ENCODE measurements at regions not wholly inside any gene's neighbourhood (a gene's known extent, or its start where the extent isn't known, plus 50 kb on each side); places are given as distances from the start of the nearest gene placed in this dataset.

GRCh38 chr12:18886962-18887361, 149.0 kb downstream of the CAPZA3 start:
- ChIA-PET POLR2A (ENCODE audit: partially characterized antibody) (interaction anchor here (0.7 kb wide), 1 partner anchor 301 kb away, joined by 3 read pairs; no protein-coding TSS in a partner anchor), CTCF (ENCODE audit: partially characterized antibody) (interaction anchor here (0.7 to 3.3 kb wide), 3 partner anchors 65 to 300 kb away, joined by 3 to 12 read pairs (median 4); no protein-coding TSS in a partner anchor)
- Histone ChIP-seq H2BK120ac (replicated peaks; ENCODE audit: low read depth, low read length) (no peak overlapping the region), H4K5ac (ENCODE audit: insufficient read length, low read depth, low read length) (no peak overlapping the region), H4K8ac (ENCODE audit: extremely low read depth, insufficient read depth, low read length) (no peak overlapping the region), H3K14ac (ENCODE audit: insufficient read length) (no peak overlapping the region), H2BK20ac (ENCODE audit: low read length) (no peak overlapping the region), H4K20me1 (replicated peaks in 1 of 2; ENCODE audit: control insufficient read depth in 1 of 2, insufficient read depth in 2 of 2, low read length in 2 of 2) (no peaks in the 10 kb centered on the region), H2BK5ac (ENCODE audit: low read depth, low read length) (no peak overlapping the region), H3K27ac (ENCODE audit: low read depth, low read length) (no peak overlapping the region), H2AFZ (ENCODE audit: low read length) (no peak overlapping the region), H3K9me3 (ENCODE audit: insufficient read depth in 2 of 2, low read depth in 1 of 2, low read length in 1 of 2) (peaks cover 0 to 3% of the 10 kb centered on the region in 2 experiments; a peak in 2 of 4 replicates), H3K4me3 (ENCODE audit: extremely low read depth in 1 of 4, insufficient read depth in 2 of 4, low read depth in 3 of 4, low read length in 4 of 4) (no peak overlapping the region), H4K91ac (replicated peaks; ENCODE audit: insufficient read length, low read length) (no peak overlapping the region), H2BK15ac (ENCODE audit: low read length) (no peak overlapping the region), H3K79me2 (ENCODE audit: control insufficient read depth in 1 of 2, insufficient read depth in 2 of 2, low read length in 2 of 2) (no peaks in the 10 kb centered on the region), H3K18ac (ENCODE audit: extremely low read depth, low read length) (no peak overlapping the region; the same call in 1 of the 2 replicates), H3K23ac (ENCODE audit: insufficient read length) (no peak overlapping the region), H3K23me2 (ENCODE audit: low read depth, low read length) (no peaks in the 10 kb centered on the region), H3K56ac (replicated peaks; ENCODE audit: insufficient read length, low read depth, low read length) (no peak overlapping the region), H2BK12ac (ENCODE audit: low read depth, low read length) (no peak overlapping the region), H3K27me3 (replicated peaks in 1 of 4; ENCODE audit: control insufficient read depth in 3 of 4, extremely low read depth in 1 of 4, insufficient read depth in 3 of 4, low read length in 3 of 4) (no peaks in the 10 kb centered on the region), H3K4ac (replicated peaks; ENCODE audit: insufficient read length, low read depth, low read length) (no peak overlapping the region), H2AK5ac (ENCODE audit: low read depth, low read length) (no peak overlapping the region), H3K79me1 (ENCODE audit: low read depth, low read length) (no peaks in the 10 kb centered on the region), H3K9ac (replicated peaks in 1 of 4; ENCODE audit: extremely low read depth in 1 of 4, low read depth in 3 of 4, low read length in 3 of 4) (no peak overlapping the region), H3K36me3 (ENCODE audit: control insufficient read depth in 2 of 4, insufficient read depth in 4 of 4, low read length in 3 of 4) (no peaks in the 10 kb centered on the region; a peak in 1 of 8 replicates), H3K4me1 (replicated peaks in 1 of 4; ENCODE audit: control insufficient read depth in 3 of 4, insufficient read depth in 4 of 4, low read length in 3 of 4) (peaks cover 0 to 9% (median 4%) of the 10 kb centered on the region in 4 experiments; a peak in 5 of 7 replicates), H3K4me2 (ENCODE audit: insufficient read depth in 1 of 2, low read depth in 2 of 2, low read length in 2 of 2) (no peak overlapping the region; a peak in 1 of 4 replicates)
- no peak for FAIRE-seq
- 78% methylated on average over 3 of the region's 3 CpGs; no CpG with 5 or more reads in 1 of the 2 experiments for WGBS, 2 experiments (ENCODE audit: extremely low coverage in 1 of 2, insufficient coverage in 1 of 2, insufficient read length in 1 of 2, insufficient replicate concordance in 2 of 2, low coverage in 1 of 2, low lambda C conversion rate in 2 of 2, missing lambda C conversion rate in 1 of 2)
- DNase-seq (ENCODE audit: low read depth in 1 of 2, low spot score in 2 of 2), result no peak
- no peak for TF ChIP-seq YY1 (IDR thresholded peaks at IDR 0.05; ENCODE audit: low read depth, low read length)
- no peak for TF ChIP-seq ATF3 (IDR thresholded peaks at IDR 0.05; ENCODE audit: insufficient read depth, low read depth, low read length)
- TF ChIP-seq RFX5 (IDR thresholded peaks at IDR 0.05; ENCODE audit: borderline replicate concordance, low read depth, low read length), result no peak
- no peak for TF ChIP-seq HDAC2 (IDR thresholded peaks at IDR 0.05; ENCODE audit: borderline replicate concordance in 1 of 2, low read depth in 2 of 2, low read length in 2 of 2)
- no peak for TF ChIP-seq EZH2 (IDR thresholded peaks at IDR 0.05; ENCODE audit: low read depth, low read length, severe bottlenecking)
- TF ChIP-seq SP4 (IDR thresholded peaks at IDR 0.05; ENCODE audit: low read length), result no peak
- TF ChIP-seq CBX5 (IDR thresholded peaks at IDR 0.05; ENCODE audit: low read depth, low read length), result no peak
- no peak for TF ChIP-seq BACH1 (IDR thresholded peaks at IDR 0.05; ENCODE audit: low read length)
- no peak for TF ChIP-seq GTF2F1 (IDR thresholded peaks at IDR 0.05; ENCODE audit: borderline replicate concordance, low read depth, low read length)
- no peak for TF ChIP-seq BCL11A (IDR thresholded peaks at IDR 0.05; ENCODE audit: low read depth in 2 of 2, low read length in 2 of 2)
- no peak for TF ChIP-seq EGR1 (IDR thresholded peaks at IDR 0.05; ENCODE audit: borderline replicate concordance, low read depth, low read length)

Measured in H1 (cell line).